GM10248 (cell line): ENCODE measurements at regions not wholly inside any gene's neighbourhood (a gene's known extent, or its start where the extent isn't known, plus 50 kb on each side); places are given as distances from the start of the nearest gene placed in this dataset.
"Not testable (repeated sequence)": the region's sequence is repeated elsewhere in the genome, so short reads cannot be mapped to it uniquely, and the experiment has no call there.

Experiments used
- CTCF ChIA-PET: fragments of 300-600 bp; sonication (Branson Sonifier 250); formaldehyde crosslinking; extraction: SDS; loops from one replicate; lab custom pipeline; 2021; ENCODE audit warnings: antibody characterized with exemption; lab: Yijun Ruan, JAX
- POLR2A ChIA-PET: fragments of 350-650 bp; sonication (Branson Sonifier 250); formaldehyde crosslinking; extraction: SDS; loops from one replicate; lab custom pipeline; 2020; ENCODE audit warnings: antibody characterized with exemption; lab: Yijun Ruan, JAX
- DNase-seq: peaks from one replicate; pipeline ENCODE4 v3.0.0; 2012; ENCODE audit errors: extremely low spot score
- CTCF ChIP-seq: IDR thresholded peaks from 2 replicates; pipeline ENCODE4 v1.5.1; 2012; ENCODE audit warnings: mild to moderate bottlenecking, low read depth; ENCODE audit errors: extremely low read depth, missing control alignments, control extremely low read depth

DNA sequence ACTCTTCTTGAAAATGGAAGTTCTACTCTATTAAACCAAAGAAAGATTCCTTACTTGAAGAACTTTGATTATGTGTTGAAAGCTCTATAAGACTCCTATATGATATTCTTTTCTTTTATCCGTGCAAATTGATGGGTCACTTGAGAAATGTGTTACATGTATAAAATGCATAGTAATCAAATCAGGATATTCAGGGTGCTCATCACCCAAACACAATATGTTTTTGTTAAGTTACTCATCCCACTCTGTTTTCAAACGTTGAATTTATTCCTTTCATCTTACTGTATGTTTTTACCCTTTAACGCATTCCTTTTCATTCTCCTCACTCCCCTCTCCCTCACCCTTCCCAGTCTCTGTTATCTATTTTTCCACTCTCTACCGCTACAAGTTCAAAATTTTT, 305.5 kb upstream of the KYNU start:
- no peak for TF ChIP-seq CTCF
- no peak for DNase-seq
- ChIA-PET CTCF (interaction anchor here (2.0 kb wide), 1 partner anchor 10 kb away, joined by 5 read pairs; no protein-coding TSS in a partner anchor), POLR2A (no interaction called here)

DNA sequence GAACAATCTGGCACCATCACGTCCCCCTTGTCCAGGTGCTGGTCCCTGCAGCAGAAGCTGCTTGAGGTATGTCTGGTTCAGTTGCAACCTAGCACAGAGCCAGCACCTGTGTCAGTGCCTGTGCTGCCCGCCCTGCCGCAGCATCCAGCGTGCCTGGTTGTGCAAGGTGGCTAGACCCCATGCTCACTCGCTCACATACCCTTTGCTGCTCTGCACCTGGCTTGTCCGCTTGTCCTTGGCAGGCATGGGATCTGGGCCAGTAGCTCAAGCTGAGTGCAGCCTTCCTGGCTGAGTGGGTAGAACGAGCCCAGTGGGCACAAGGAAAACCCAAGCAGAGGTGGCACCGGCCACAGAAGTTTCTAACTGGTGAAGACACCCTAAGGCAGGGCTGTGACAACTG, 314.6 kb upstream of the KYNU start:
- no peak for DNase-seq
- no peak for TF ChIP-seq CTCF
- ChIA-PET POLR2A (no interaction called here), CTCF (interaction anchor here (0.7 to 1.6 kb wide), 4 partner anchors 8 to 28 kb away, joined by 3 to 5 read pairs (median 4); no protein-coding TSS in a partner anchor)

DNA sequence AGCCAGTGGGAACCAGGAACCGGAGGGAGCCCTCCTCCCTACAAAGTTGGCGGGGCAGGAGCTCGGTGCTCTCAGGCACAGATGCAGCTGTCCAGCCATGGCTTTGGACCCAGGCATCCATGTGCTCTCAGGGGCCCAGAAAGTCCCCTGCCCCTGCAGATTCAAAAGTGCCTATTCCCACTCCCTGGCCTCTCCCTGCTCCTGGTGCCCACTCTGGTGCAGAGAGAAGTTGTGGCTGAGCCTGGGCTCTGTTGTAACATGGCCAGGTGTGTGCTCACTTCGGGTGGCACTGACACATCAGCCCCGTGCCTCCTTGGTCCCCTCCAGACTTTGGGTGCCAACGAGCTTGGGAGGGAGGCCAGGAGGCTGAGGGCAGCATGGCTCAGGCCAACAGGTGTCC, 315.8 kb upstream of the KYNU start:
- no peak for TF ChIP-seq CTCF
- CTCF ChIA-PET = interaction anchor here (1.1 to 1.6 kb wide), 3 partner anchors 8 to 11 kb away, joined by 4 to 5 read pairs (median 4); no protein-coding TSS in a partner anchor
- DNase-seq = no peak
- POLR2A ChIA-PET = no interaction called here

DNA sequence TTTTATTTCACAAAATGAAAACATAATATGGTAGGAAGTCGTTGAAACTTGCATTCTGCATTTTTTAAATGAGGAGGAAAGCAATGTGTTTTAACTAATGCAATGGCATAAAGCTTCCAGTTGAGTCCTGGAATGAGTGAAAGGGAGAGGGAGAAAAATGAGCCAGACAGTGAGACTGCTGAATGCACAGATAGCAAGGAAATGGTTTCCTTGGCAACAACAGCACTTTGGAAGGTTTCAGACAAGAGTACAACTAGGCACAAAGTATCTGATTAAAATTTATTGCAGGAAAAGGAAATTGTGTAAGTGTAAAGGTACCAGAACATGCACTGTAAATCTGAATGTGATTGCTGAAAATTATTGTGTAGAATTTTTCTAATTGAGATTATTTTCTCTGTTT, 320.1 kb upstream of the KYNU start:
- DNase-seq = no peak
- POLR2A ChIA-PET = no interaction called here
- CTCF ChIA-PET = interaction anchor here (0.9 kb wide), 1 partner anchor 63 kb away, joined by 3 read pairs; no protein-coding TSS in a partner anchor
- no peak for TF ChIP-seq CTCF

DNA sequence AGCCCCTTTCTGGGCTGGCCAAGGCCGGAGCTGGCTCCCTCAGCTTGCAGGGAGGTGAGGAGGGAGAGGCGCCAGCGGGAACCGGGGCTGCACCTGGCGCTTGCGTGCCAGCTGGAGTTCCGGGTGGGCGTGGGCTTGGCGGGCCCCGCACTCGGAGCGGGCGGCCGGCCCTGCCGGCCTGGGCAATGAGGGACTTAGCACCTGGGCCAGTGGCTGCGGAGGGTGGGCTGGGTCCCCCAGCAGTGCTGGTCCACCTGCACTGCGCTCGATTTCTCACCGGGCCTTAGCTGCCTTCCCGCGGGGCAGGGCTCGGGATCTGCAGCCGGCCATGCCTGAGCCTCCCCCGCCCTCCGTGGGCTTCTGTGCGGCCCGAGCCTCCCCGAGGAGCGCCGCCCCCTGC, 331.5 kb upstream of the KYNU start:
- CTCF ChIA-PET = interaction anchor here (1.2 to 1.4 kb wide), 2 partner anchors 14 to 59 kb away, joined by 3 read pairs; no protein-coding TSS in a partner anchor
- POLR2A ChIA-PET, DNase-seq: not testable (repeated sequence)

GRCh38 chr2:142545036-142545435, 332.4 kb upstream of the KYNU start:
- CTCF ChIA-PET = no interaction called here

GRCh38 chr2:142544173-142544572, 333.3 kb upstream of the KYNU start:
- DNase-seq = no peak
- ChIA-PET POLR2A (no interaction called here), CTCF (interaction anchor here (1.3 kb wide), 1 partner anchor 16 kb away, joined by 5 read pairs; no protein-coding TSS in a partner anchor)
- no peak for TF ChIP-seq CTCF

More at GRCh38 chr2:142545036-142545435, 332.4 kb upstream of the KYNU start:
- TF ChIP-seq CTCF = no peak
- POLR2A ChIA-PET = no interaction called here
- DNase-seq = no peak
